Smooth muscle cell (in vitro differentiated cells): ENCODE measurements at regions not wholly inside any gene's neighbourhood (a gene's known extent, or its start where the extent isn't known, plus 50 kb on each side); places are given as distances from the start of the nearest gene placed in this dataset.

ENCODE experiments used
- DNase-seq: peaks from one replicate; lab custom pipeline; 2025; ENCODE audit not compliant: unreplicated experiment; lab: John Stamatoyannopoulos, UW
- H2AFZ ChIP-seq: fragments of 200-600 bp; sonication (generic); 2 replicates; pipeline ENCODE4 v1.6.0; 2016; ENCODE audit warnings: antibody characterized with exemption, low read depth, mild to moderate bottlenecking
- H3F3A ChIP-seq: fragments of 200-600 bp; sonication (generic); 2 replicates; pipeline ENCODE4 v1.6.0; 2017; ENCODE audit warnings: antibody characterized with exemption, low read depth
- H3K27ac ChIP-seq: fragments of 200-600 bp; sonication (generic); 2 replicates; pipeline ENCODE4 v1.5.1; 2016; ENCODE audit warnings: low read depth, mild to moderate bottlenecking
- H3K27me3 ChIP-seq: fragments of 200-600 bp; sonication (generic); 2 replicates; pipeline ENCODE4 v1.6.1; 2016; ENCODE audit warnings: low read depth, mild to moderate bottlenecking
- H3K36me3 ChIP-seq: fragments of 200-600 bp; sonication (generic); 2 replicates; pipeline ENCODE4 v1.5.1; 2016; ENCODE audit warnings: low read depth
- H3K4me1 ChIP-seq: fragments of 200-600 bp; sonication (generic); 2 replicates; pipeline ENCODE4 v1.5.1; 2016; ENCODE audit warnings: low read depth
- H3K4me2 ChIP-seq: fragments of 200-600 bp; sonication (generic); 2 replicates; pipeline ENCODE4 v1.6.0; 2016; ENCODE audit warnings: mild to moderate bottlenecking
- H3K4me3 ChIP-seq: fragments of 200-600 bp; sonication (generic); 2 replicates; pipeline ENCODE4 v1.5.1; 2016; ENCODE audit warnings: mild to moderate bottlenecking
- H3K79me2 ChIP-seq: fragments of 200-600 bp; sonication (generic); 2 replicates; pipeline ENCODE4 v1.6.0; 2016; ENCODE audit warnings: low read depth, mild to moderate bottlenecking
- H3K9ac ChIP-seq: fragments of 200-600 bp; sonication (generic); 2 replicates; pipeline ENCODE4 v1.6.0; 2016; ENCODE audit warnings: low read depth
- H3K9me3 ChIP-seq: fragments of 200-600 bp; sonication (generic); replicated peaks from 2 replicates; pipeline ENCODE4 v1.5.1; 2016; ENCODE audit warnings: low read depth
- H4K20me1 ChIP-seq: fragments of 200-600 bp; sonication (generic); 2 replicates; pipeline ENCODE4 v1.6.0; 2016; ENCODE audit warnings: low read depth
- CTCF ChIP-seq: fragments of 200-600 bp; sonication (generic); IDR thresholded peaks from 2 replicates; pipeline ENCODE4 v1.5.1; 2017; ENCODE audit warnings: borderline replicate concordance, mild to moderate bottlenecking, antibody characterized with exemption; ENCODE audit not compliant: insufficient read depth, poor library complexity, severe bottlenecking
- WGBS: methylation state at CpG from one replicate; pipeline ENCODE4 v1.1.7; 2016; ENCODE audit warnings: low lambda C conversion rate; 5-methylcytosine and 5-hydroxymethylcytosine counted together

- no peak overlapping the region for H3K4me3 ChIP-seq
- H3K79me2 ChIP-seq: no peaks in the 10 kb centered on the region
- H3K4me1 ChIP-seq: no peaks in the 10 kb centered on the region
- H4K20me1 ChIP-seq: no peaks in the 10 kb centered on the region
- H3K9me3 ChIP-seq: no peaks in the 10 kb centered on the region
- H3F3A ChIP-seq: no peaks in the 10 kb centered on the region
- 81% methylated on average over 5 of the region's 5 CpGs for WGBS
- no peak for TF ChIP-seq CTCF
- H3K4me2 ChIP-seq: no peak overlapping the region
- no peak overlapping the region for H2AFZ ChIP-seq
- H3K27ac ChIP-seq: no peak overlapping the region
- no peaks in the 10 kb centered on the region for H3K27me3 ChIP-seq
- no peaks in the 10 kb centered on the region for H3K36me3 ChIP-seq
- H3K9ac ChIP-seq: no peak overlapping the region
- DNase-seq: no peak
Observed at GRCh38 chr10:113236998-113237397, 287.0 kb downstream of the TCF7L2 start.

- H3F3A ChIP-seq: no peaks in the 10 kb centered on the region
- H3K4me2 ChIP-seq: no peak overlapping the region
- 77% methylated on average over 7 of the region's 7 CpGs for WGBS
- H3K4me1 ChIP-seq: no peaks in the 10 kb centered on the region
- H3K4me3 ChIP-seq: no peak overlapping the region
- no peak overlapping the region for H3K27ac ChIP-seq
- H3K36me3 ChIP-seq: no peaks in the 10 kb centered on the region
- no peaks in the 10 kb centered on the region for H3K27me3 ChIP-seq
- no peak for TF ChIP-seq CTCF
- no peaks in the 10 kb centered on the region for H4K20me1 ChIP-seq
- no peak for DNase-seq
- H3K79me2 ChIP-seq: no peaks in the 10 kb centered on the region
- no peaks in the 10 kb centered on the region for H3K9me3 ChIP-seq
- H2AFZ ChIP-seq: no peak overlapping the region
- no peak overlapping the region for H3K9ac ChIP-seq
Observed at GRCh38 chr10:113239566-113240350, 289.7 kb downstream of the TCF7L2 start.

- Histone ChIP-seq H3K4me1 (no peaks in the 10 kb centered on the region), H3K4me3 (no peak overlapping the region), H3K9ac (no peak overlapping the region), H3K4me2 (no peak overlapping the region), H3F3A (no peaks in the 10 kb centered on the region), H3K79me2 (no peaks in the 10 kb centered on the region), H3K36me3 (no peaks in the 10 kb centered on the region), H3K27me3 (no peaks in the 10 kb centered on the region), H2AFZ (no peak overlapping the region), H3K9me3 (no peaks in the 10 kb centered on the region), H4K20me1 (no peaks in the 10 kb centered on the region), H3K27ac (no peak overlapping the region)
- WGBS: 93% methylated on average over 2 of the region's 2 CpGs
- TF ChIP-seq CTCF: no peak
- no peak for DNase-seq
Observed at GRCh38 chr10:113240736-113241135, 290.7 kb downstream of the TCF7L2 start.
